HEK293 (cell line): ENCODE measurements at regions not wholly inside any gene's neighbourhood (a gene's known extent, or its start where the extent isn't known, plus 50 kb on each side); places are given as distances from the start of the nearest gene placed in this dataset.

Experiments
- ZEB2 ChIP-seq: fragments of 450-650 bp; formaldehyde crosslinking; IDR thresholded peaks from 2 replicates; pipeline ENCODE4 v1.5.1; 2016; ENCODE audit warnings: missing biosample characterization, missing genetic modification characterization
- ZNF10 ChIP-seq: fragments of 450-650 bp; formaldehyde crosslinking; IDR thresholded peaks from 2 replicates; pipeline ENCODE4 v1.5.1; 2017; ENCODE audit warnings: missing biosample characterization, missing genetic modification characterization
- ZNF529 ChIP-seq: fragments of 450-650 bp; formaldehyde crosslinking; IDR thresholded peaks from 2 replicates; pipeline ENCODE4 v1.5.1; 2017; ENCODE audit warnings: missing genetic modification characterization, missing biosample characterization; ENCODE audit not compliant: insufficient replicate concordance
- ZNF785 ChIP-seq: fragments of 450-650 bp; formaldehyde crosslinking; IDR thresholded peaks from 2 replicates; pipeline ENCODE4 v1.5.1; 2016; ENCODE audit warnings: missing biosample characterization, missing genetic modification characterization
- TF ChIP-seq, protein P1 (sequence below): fragments of 450-650 bp; formaldehyde crosslinking; IDR thresholded peaks from 2 replicates; pipeline ENCODE4 v1.5.1; 2016; ENCODE audit warnings: missing biosample characterization, missing genetic modification characterization
- TF ChIP-seq, protein P2 (sequence below): IDR thresholded peaks from 2 replicates; pipeline ENCODE4 v1.6.1; 2011; ENCODE audit warnings: mild to moderate bottlenecking, low read depth, low read length, borderline replicate concordance

DNA sequence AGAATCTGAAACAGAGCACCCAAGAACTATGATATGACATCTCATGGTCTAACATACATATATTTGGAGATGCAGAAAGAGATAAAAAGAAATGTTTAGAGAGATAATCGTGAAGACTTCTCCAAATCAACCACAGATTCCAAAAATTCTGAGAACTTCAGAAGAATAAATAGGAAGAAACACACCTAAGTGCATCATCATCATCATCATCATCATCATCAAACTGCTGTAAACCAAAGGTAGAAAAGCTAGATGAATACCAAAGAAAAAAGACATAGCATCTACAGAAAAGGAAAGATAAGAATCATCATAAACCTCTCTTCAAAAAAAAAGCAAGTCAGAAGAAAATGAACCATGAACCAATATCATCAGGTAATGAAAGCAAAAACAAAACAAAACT is 124.2 kb downstream of the PPP1R3A start:
- TF ChIP-seq, protein P1, sequence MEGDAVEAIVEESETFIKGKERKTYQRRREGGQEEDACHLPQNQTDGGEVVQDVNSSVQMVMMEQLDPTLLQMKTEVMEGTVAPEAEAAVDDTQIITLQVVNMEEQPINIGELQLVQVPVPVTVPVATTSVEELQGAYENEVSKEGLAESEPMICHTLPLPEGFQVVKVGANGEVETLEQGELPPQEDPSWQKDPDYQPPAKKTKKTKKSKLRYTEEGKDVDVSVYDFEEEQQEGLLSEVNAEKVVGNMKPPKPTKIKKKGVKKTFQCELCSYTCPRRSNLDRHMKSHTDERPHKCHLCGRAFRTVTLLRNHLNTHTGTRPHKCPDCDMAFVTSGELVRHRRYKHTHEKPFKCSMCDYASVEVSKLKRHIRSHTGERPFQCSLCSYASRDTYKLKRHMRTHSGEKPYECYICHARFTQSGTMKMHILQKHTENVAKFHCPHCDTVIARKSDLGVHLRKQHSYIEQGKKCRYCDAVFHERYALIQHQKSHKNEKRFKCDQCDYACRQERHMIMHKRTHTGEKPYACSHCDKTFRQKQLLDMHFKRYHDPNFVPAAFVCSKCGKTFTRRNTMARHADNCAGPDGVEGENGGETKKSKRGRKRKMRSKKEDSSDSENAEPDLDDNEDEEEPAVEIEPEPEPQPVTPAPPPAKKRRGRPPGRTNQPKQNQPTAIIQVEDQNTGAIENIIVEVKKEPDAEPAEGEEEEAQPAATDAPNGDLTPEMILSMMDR (tag by site-specific recombination), result no peak
- TF ChIP-seq ZNF529 (tag by site-specific recombination) (no peak), ZNF785 (tag by site-specific recombination) (no peak), ZNF10 (tag by site-specific recombination) (no peak), ZEB2 (no peak)
- TF ChIP-seq, protein P2, sequence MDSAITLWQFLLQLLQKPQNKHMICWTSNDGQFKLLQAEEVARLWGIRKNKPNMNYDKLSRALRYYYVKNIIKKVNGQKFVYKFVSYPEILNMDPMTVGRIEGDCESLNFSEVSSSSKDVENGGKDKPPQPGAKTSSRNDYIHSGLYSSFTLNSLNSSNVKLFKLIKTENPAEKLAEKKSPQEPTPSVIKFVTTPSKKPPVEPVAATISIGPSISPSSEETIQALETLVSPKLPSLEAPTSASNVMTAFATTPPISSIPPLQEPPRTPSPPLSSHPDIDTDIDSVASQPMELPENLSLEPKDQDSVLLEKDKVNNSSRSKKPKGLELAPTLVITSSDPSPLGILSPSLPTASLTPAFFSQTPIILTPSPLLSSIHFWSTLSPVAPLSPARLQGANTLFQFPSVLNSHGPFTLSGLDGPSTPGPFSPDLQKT, result no peak
